ENCODE measurements at regions not wholly inside any gene's neighbourhood (a gene's known extent, or its start where the extent isn't known, plus 50 kb on each side); places are given as distances from the start of the nearest gene placed in this dataset.

- Histone ChIP-seq H3K36me3 (no peaks in the 10 kb centered on the region), H3K27ac (replicated peaks) (no peak overlapping the region), H3K9me3 (replicated peaks) (no peaks in the 10 kb centered on the region), H3K27me3 (ENCODE audit: low read depth) (peaks cover 4% of the 10 kb centered on the region), H3K4me3 (no peak overlapping the region), H3K4me1 (no peaks in the 10 kb centered on the region)
- no peak for TF ChIP-seq CTCF (IDR thresholded peaks at IDR 0.05; ENCODE audit: borderline replicate concordance)
- intact Hi-C loops (cut with micrococcal nuclease), result no loop called here
- no peak for DNase-seq
Measured at GRCh38 chr16:51924744-51925143, 622.2 kb downstream of the TOX3 start.

GRCh38 chr16:51922476-51922875 is 624.5 kb downstream of the TOX3 start:
- Histone ChIP-seq H3K4me3 (no peak overlapping the region), H3K27ac (replicated peaks) (no peak overlapping the region), H3K9me3 (replicated peaks) (no peaks in the 10 kb centered on the region), H3K27me3 (ENCODE audit: low read depth) (no peaks in the 10 kb centered on the region), H3K36me3 (no peaks in the 10 kb centered on the region), H3K4me1 (no peaks in the 10 kb centered on the region)
- DNase-seq, result no peak
- intact Hi-C loops (cut with micrococcal nuclease), result no loop called here
- no peak for TF ChIP-seq CTCF (IDR thresholded peaks at IDR 0.05; ENCODE audit: borderline replicate concordance)

- no peak for DNase-seq
- no peaks in the 10 kb centered on the region for H3K27me3 ChIP-seq (ENCODE audit: low read depth)
- no peak overlapping the region for H3K4me3 ChIP-seq
- no peaks in the 10 kb centered on the region for H3K9me3 ChIP-seq (replicated peaks)
- no peaks in the 10 kb centered on the region for H3K36me3 ChIP-seq
- no peak overlapping the region for H3K27ac ChIP-seq (replicated peaks)
- intact Hi-C loops (cut with micrococcal nuclease), result no loop called here
- no peak for TF ChIP-seq CTCF (IDR thresholded peaks at IDR 0.05; ENCODE audit: borderline replicate concordance)
- no peaks in the 10 kb centered on the region for H3K4me1 ChIP-seq
Measured at GRCh38 chr16:51919736-51920135, 627.2 kb downstream of the TOX3 start.

GRCh38 chr16:51916814-51917213 is 630.1 kb downstream of the TOX3 start:
- no peaks in the 10 kb centered on the region for H3K27me3 ChIP-seq (ENCODE audit: low read depth)
- no peaks in the 10 kb centered on the region for H3K4me1 ChIP-seq
- no peak for DNase-seq
- no peak for TF ChIP-seq CTCF (IDR thresholded peaks at IDR 0.05; ENCODE audit: borderline replicate concordance)
- H3K9me3 ChIP-seq (replicated peaks), result no peaks in the 10 kb centered on the region
- H3K36me3 ChIP-seq, result no peaks in the 10 kb centered on the region
- no peak overlapping the region for H3K4me3 ChIP-seq
- H3K27ac ChIP-seq (replicated peaks), result no peak overlapping the region
- intact Hi-C loops (cut with micrococcal nuclease), result no loop called here

- no peak for TF ChIP-seq CTCF (IDR thresholded peaks at IDR 0.05; ENCODE audit: borderline replicate concordance)
- no peaks in the 10 kb centered on the region for H3K9me3 ChIP-seq (replicated peaks)
Measured at GRCh38 chr16:51916231-51916630, 630.7 kb downstream of the TOX3 start.

GRCh38 chr16:51907680-51908079 is 639.3 kb downstream of the TOX3 start:
- H3K9me3 ChIP-seq (replicated peaks), result no peaks in the 10 kb centered on the region
- intact Hi-C loops (cut with micrococcal nuclease), result no loop called here
- TF ChIP-seq CTCF (IDR thresholded peaks at IDR 0.05; ENCODE audit: borderline replicate concordance), result no peak
- H3K4me1 ChIP-seq, result no peaks in the 10 kb centered on the region
- no peak overlapping the region for H3K4me3 ChIP-seq
- no peaks in the 10 kb centered on the region for H3K27me3 ChIP-seq (ENCODE audit: low read depth)
- DNase-seq, result no peak
- H3K36me3 ChIP-seq, result no peaks in the 10 kb centered on the region
- no peak overlapping the region for H3K27ac ChIP-seq (replicated peaks)

More at GRCh38 chr16:51916231-51916630, 630.7 kb downstream of the TOX3 start:
- H3K36me3 ChIP-seq, result no peaks in the 10 kb centered on the region
- DNase-seq, result no peak
- no peak overlapping the region for H3K4me3 ChIP-seq
- H3K27ac ChIP-seq (replicated peaks), result no peak overlapping the region
- no peaks in the 10 kb centered on the region for H3K27me3 ChIP-seq (ENCODE audit: low read depth)
- intact Hi-C loops (cut with micrococcal nuclease), result no loop called here
- H3K4me1 ChIP-seq, result no peaks in the 10 kb centered on the region

Data from left ventricle myocardium inferior (tissue), 1 donor.